ENCODE measurements at regions not wholly inside any gene's neighbourhood (a gene's known extent, or its start where the extent isn't known, plus 50 kb on each side); places are given as distances from the start of the nearest gene placed in this dataset.

DNA sequence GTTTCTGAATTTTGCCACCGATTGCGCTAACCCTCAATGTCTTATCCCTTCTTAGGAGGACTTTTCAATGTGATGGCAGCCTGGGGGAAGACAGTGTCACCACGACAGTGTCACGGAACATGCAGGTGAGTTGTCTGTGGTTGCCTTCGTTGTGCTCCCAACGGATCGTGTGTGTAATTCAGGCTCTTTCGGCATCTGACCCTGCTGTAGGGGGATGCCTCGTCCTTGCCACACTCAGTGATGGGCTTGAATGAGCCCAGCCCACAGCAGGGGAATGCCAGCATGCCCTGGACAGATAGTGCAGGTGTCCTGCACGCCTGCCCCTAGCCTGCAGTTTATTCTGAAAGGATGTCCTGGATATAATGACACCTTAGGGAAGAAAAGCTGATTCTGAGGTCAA is 123.8 kb upstream of the RTL1 start:
- DNase-seq = no peak

DNA sequence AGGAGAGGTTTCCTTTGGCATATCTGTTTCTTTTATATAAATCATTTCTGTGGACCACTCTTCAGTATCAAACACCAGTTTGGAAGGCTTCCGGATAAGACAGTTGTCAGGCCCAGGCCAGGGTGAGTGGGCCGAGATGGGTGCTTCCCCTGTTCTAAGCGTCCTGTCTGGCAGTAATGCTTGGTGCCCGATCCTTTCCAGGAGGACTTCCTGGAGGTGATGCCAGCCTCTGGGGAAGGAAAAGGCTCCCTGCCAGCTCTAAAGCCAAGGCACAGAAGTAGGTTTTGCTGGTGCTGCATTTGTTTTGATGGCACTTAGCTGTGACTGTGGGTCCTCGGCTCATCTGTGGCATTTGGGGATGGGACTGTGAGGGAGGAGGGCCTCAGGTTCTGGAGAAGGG is 124.4 kb upstream of the RTL1 start:
- no peak for DNase-seq

DNA sequence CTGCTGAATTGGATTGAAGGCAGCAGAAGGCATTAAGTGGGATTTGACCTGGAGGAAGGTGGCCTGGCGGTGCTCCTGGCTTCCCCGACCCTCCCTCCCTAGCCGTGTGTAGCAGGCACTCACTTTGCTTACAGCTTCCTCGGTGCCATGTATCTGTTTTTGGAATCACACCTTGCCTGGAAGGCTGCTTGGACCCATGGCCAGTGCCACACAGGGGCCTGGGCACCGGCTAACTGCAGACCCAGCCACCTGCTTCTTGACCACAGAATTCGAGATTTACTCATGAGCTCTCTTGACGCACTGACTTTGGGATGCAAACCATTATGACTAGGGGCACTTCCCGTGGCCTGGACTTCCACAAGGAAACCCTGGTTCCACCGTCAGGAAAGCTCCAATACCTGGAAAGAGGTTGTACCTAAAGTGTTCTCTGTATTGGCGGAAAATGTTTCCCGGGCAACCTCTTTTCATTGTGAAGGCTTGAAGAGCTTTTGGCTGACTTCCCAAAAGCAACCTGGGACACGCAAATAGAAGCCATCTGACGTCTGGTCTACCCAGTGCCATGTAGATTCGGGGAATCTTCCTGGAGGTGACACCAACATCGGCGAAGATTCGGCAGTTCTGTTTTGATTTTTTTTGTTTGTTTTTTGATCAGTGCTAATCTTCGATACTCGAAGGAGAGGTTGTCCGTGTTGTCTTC is 125.6 kb upstream of the RTL1 start:
- no peak for DNase-seq

GRCh38 chr14:101029668-101030290 is 126.3 kb upstream of the RTL1 start:
- DNase-seq = no peak

DNA sequence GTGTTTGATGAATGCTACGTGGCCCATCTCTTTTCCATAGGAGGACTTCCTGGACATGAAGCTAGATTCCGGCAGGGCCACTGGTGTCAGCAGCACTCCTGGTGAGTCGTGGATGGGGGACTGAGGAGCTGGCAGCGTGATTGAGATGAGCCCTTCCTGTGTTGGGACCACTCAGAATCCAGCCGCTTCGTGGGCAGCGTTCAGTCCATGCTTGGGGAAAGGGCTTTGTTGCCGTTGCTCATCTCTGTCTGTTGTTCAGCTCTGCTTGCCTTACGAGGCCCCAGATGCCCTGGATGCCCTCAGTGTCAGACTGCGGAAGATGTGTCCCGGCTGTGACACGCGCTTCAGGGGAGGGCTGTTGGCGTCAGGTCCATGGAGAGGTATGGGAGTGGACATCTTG is 127.1 kb upstream of the RTL1 start:
- DNase-seq = no peak

GRCh38 chr14:101031186-101031585 is 127.7 kb upstream of the RTL1 start:
- DNase-seq = no peak

GRCh38 chr14:101031721-101032120 is 128.2 kb upstream of the RTL1 start:
- no peak for DNase-seq

DNA sequence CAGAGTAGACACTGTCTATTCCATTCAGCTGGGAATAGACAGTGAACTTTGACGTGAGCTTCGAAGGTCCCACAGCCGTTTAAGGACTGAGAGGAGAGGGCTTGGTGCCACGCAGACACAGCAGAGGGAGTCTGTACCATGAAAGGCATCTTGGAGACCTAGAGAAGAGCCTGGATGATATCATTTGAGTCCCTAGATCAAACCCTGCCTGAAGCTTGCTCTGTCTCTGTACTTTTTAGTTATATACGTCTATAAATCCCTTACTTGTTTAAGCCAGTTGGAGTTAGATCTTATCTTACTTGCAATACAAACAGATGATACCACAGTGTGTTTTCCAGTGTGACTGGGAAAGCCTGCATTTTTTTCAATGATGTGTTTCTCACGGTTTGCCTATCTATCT is 128.9 kb upstream of the RTL1 start:
- DNase-seq = no peak

- no peak for DNase-seq
These were observed 129.5 kb upstream of the RTL1 start for GRCh38 chr14:101033006-101033405.

- DNase-seq = no peak
These were observed 130.1 kb upstream of the RTL1 start for GRCh38 chr14:101033446-101034165.

- no peak for DNase-seq
These were observed 131.5 kb upstream of the RTL1 start for GRCh38 chr14:101034986-101035385.

DNA sequence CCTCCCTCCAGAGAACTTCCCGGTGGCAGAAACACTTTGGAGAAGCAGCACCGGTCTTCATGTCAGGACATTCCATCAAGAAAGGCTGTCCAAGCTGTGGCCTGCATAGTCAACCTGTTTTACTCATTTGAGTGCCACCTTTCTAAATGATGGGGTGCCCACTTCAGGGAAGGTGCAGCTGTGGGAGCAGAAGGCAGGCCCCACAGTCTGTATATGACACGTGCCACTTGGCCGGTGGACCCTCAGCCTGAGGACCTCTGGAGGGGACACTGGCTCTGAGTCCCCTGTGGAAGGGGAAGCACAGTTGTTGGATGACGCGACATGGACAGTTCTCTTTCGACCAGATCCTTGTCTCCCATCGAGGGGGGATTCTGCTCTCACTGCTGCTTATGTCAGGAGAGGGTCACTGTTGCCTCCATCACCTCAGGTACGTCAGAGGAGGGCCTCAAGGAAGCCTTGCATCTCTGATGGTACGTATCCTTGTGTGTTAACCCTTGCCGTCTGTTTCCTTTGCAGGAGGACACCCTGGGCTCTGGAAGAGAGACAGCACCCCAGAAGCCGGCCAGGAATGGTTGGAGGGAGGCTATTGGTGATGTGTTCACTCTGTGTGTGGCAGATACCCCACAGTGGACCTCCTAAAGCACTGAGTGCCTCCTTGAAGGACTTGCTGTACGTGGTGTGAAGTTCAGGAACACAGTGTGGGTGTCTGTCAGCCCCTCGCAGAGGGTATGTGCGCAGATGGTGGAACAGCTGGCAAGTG is 132.1 kb upstream of the RTL1 start:
- no peak for DNase-seq

GRCh38 chr14:101037021-101037817 is 133.7 kb upstream of the RTL1 start:
- no peak for DNase-seq

- no peak for DNase-seq
These were observed 135.7 kb upstream of the RTL1 start for GRCh38 chr14:101039031-101039754.

- no peak for DNase-seq
These were observed 136.2 kb upstream of the RTL1 start for GRCh38 chr14:101039755-101040138.

DNA sequence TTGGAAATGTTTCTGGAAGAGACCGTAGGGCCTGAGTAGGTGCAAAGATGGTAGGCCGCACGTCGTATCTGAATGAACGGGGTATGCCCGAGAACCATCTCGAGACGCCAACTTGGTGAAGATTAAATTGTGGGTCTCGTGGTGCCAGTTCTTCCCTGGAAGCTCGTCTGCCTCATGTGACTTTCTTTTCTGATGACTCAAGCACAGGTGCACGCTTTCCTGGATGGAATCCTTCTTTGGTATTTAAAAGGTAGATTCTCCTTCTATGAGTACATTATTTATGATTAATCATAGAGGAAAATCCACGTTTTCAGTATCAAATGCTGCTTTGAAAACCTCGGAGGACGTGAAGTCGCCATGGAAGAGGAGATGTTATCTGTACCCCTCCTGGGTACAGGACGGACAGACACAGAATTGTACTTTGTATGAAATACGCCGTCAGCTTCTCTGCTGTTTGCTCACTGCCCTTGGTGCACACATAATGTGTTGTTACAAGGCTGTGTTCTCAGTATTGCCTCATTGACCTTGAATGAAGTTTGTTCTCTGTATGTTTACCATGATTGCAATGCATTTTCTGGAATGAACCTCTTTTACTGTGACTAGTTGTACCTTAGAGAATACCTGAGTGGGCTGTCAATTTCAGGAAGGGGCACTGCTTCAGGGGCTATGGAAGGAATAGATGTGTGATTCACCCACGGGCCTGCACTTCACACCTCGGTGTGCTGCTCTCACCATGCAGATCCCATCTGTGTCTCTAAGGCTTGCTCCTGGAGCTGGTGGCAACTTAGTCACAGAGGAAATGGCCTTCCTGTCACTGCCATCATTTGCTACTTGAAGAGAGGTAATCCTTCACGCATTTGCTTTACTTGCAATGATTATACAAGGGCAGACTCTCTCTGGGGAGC is 137.3 kb upstream of the RTL1 start:
- no peak for DNase-seq

- no peak for DNase-seq
These were observed 140.4 kb upstream of the RTL1 start for GRCh38 chr14:101043891-101044290.

- DNase-seq = no peak
These were observed 141.2 kb upstream of the RTL1 start for GRCh38 chr14:101044741-101045140.

- DNase-seq = no peak
These were observed 142.0 kb upstream of the RTL1 start for GRCh38 chr14:101045511-101045910.

GRCh38 chr14:101046071-101046470 is 142.5 kb upstream of the RTL1 start:
- DNase-seq = no peak

DNA sequence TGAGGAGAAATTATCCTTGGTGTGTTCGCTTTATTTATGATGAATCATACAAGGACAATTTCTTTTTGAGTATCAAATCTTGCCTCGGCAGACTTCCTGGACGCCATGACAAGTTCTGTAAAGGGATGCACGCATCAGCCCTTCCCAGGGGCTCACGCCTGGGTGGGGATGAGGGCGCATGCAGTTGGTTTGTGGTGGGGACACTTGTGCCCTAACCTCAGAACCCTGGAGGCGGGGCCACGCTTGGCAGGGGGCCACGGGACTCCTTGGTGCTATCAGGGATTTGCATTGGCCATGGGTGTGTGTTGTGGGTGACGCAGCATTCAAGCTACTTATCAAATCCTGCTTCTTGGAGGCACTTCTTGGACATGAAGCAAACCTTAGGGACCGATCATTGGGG is 143.8 kb upstream of the RTL1 start:
- DNase-seq = no peak
